Stimulated activated CD8-positive, alpha-beta memory T cell treated with anti-CD3 and anti-CD28 coated beads, Interleukin-7, amount 100 ng/mL, for 1 hour (primary cell): ENCODE measurements at regions not wholly inside any gene's neighbourhood (a gene's known extent, or its start where the extent isn't known, plus 50 kb on each side); places are given as distances from the start of the nearest gene placed in this dataset.
"Not testable (repeated sequence)": the region's sequence is repeated elsewhere in the genome, so short reads cannot be mapped to it uniquely, and the experiment has no call there.

ENCODE experiments used
- DNase-seq, 2 donors: peaks; one replicate each; pipeline ENCODE4 v3.0.0-alpha.2; 2020; ENCODE audit warnings: low read depth in 2 of 2

- DNase-seq = no peak
Measured at GRCh38 chr6:169101036-169101805, 152.4 kb downstream of the THBS2 start.

GRCh38 chr6:169099411-169100202 lies 154.0 kb downstream of the THBS2 start:
- no peak for DNase-seq

- DNase-seq = not testable (repeated sequence)
Measured at GRCh38 chr6:169098651-169099050, 155.0 kb downstream of the THBS2 start.

GRCh38 chr6:169098116-169098515 lies 155.5 kb downstream of the THBS2 start:
- no peak for DNase-seq

GRCh38 chr6:169097381-169097959 lies 156.2 kb downstream of the THBS2 start:
- DNase-seq = no peak

GRCh38 chr6:169096388-169096787 lies 157.3 kb downstream of the THBS2 start:
- DNase-seq = no peak

- DNase-seq = no peak
Measured at GRCh38 chr6:169095153-169095552, 158.5 kb downstream of the THBS2 start.

GRCh38 chr6:169094552-169094950 lies 159.1 kb downstream of the THBS2 start:
- DNase-seq = no peak

GRCh38 chr6:169093770-169094551 lies 159.7 kb downstream of the THBS2 start:
- DNase-seq = no peak

GRCh38 chr6:169093066-169093723 lies 160.5 kb downstream of the THBS2 start:
- DNase-seq = no peak

GRCh38 chr6:169092375-169092774 lies 161.3 kb downstream of the THBS2 start:
- DNase-seq = no peak

GRCh38 chr6:169090514-169091127 lies 163.0 kb downstream of the THBS2 start:
- DNase-seq = not testable (repeated sequence)

GRCh38 chr6:169088762-169089161 lies 164.9 kb downstream of the THBS2 start:
- no peak for DNase-seq

- no peak for DNase-seq
Measured at GRCh38 chr6:169087443-169088041, 166.1 kb downstream of the THBS2 start.

- DNase-seq = not testable (repeated sequence)
Measured at GRCh38 chr6:169086616-169087015, 167.0 kb downstream of the THBS2 start.

- no peak for DNase-seq
Measured at GRCh38 chr6:169086020-169086419, 167.6 kb downstream of the THBS2 start.

- DNase-seq = no peak
Measured at GRCh38 chr6:169085466-169085865, 168.2 kb downstream of the THBS2 start.

GRCh38 chr6:169084557-169084956 lies 169.1 kb downstream of the THBS2 start:
- not testable (repeated sequence) for DNase-seq

GRCh38 chr6:169084067-169084466 lies 169.6 kb downstream of the THBS2 start:
- no peak for DNase-seq

- no peak for DNase-seq
Measured at GRCh38 chr6:169083508-169083874, 170.2 kb downstream of the THBS2 start.
